ENCODE measurements at regions not wholly inside any gene's neighbourhood (a gene's known extent, or its start where the extent isn't known, plus 50 kb on each side); places are given as distances from the start of the nearest gene placed in this dataset.
"Not testable (repeated sequence)": the region's sequence is repeated elsewhere in the genome, so short reads cannot be mapped to it uniquely, and the experiment has no call there.

GRCh38 chr6:28626386-28626785 is 100.7 kb downstream of the GPX5 start:
- DNase-seq, result not testable (repeated sequence)

GRCh38 chr6:28632326-28632851 is 106.7 kb downstream of the GPX5 start:
- DNase-seq, result no peak

GRCh38 chr6:28633445-28634215 is 107.9 kb downstream of the GPX5 start:
- DNase-seq, result no peak

GRCh38 chr6:28634411-28634760 is 108.7 kb downstream of the GPX5 start:
- no peak for DNase-seq

- no peak for DNase-seq
Measured at GRCh38 chr6:28634761-28635546, 109.3 kb downstream of the GPX5 start.

GRCh38 chr6:28635547-28636158 is 110.0 kb downstream of the GPX5 start:
- no peak for DNase-seq

- DNase-seq, result no peak
Measured at GRCh38 chr6:28638787-28639430, 113.2 kb downstream of the GPX5 start.

GRCh38 chr6:28639445-28640290 is 114.0 kb downstream of the GPX5 start:
- not testable (repeated sequence) for DNase-seq

- DNase-seq, result peak; percentile 78
Measured at GRCh38 chr6:28643017-28643740, 117.5 kb downstream of the GPX5 start.

- no peak for DNase-seq
Measured at GRCh38 chr6:28646650-28647049, 121.0 kb downstream of the GPX5 start.

GRCh38 chr6:28648035-28648877 is 122.6 kb downstream of the GPX5 start:
- DNase-seq, result peak; percentile 90

GRCh38 chr6:28648878-28649375 is 123.2 kb downstream of the GPX5 start:
- no peak for DNase-seq

- DNase-seq, result no peak
Measured at GRCh38 chr6:28651161-28651560, 125.5 kb downstream of the GPX5 start.

- DNase-seq, result no peak
Measured at GRCh38 chr6:28653876-28654275, 128.2 kb downstream of the GPX5 start.

- no peak for DNase-seq
Measured at GRCh38 chr6:28655164-28655563, 129.5 kb downstream of the GPX5 start.

- no peak for DNase-seq
Measured at GRCh38 chr6:28656715-28657114, 131.0 kb downstream of the GPX5 start.

- no peak for DNase-seq
Measured at GRCh38 chr6:28657381-28657768, 131.7 kb downstream of the GPX5 start.

GRCh38 chr6:28657769-28658465 is 132.2 kb downstream of the GPX5 start:
- DNase-seq, result peak; percentile 78

- DNase-seq, result no peak
Measured at GRCh38 chr6:28658475-28659249, 133.0 kb downstream of the GPX5 start.

Data from RPMI8226 (cell line).